ENCODE measurements at regions not wholly inside any gene's neighbourhood (a gene's known extent, or its start where the extent isn't known, plus 50 kb on each side); places are given as distances from the start of the nearest gene placed in this dataset.

DNA sequence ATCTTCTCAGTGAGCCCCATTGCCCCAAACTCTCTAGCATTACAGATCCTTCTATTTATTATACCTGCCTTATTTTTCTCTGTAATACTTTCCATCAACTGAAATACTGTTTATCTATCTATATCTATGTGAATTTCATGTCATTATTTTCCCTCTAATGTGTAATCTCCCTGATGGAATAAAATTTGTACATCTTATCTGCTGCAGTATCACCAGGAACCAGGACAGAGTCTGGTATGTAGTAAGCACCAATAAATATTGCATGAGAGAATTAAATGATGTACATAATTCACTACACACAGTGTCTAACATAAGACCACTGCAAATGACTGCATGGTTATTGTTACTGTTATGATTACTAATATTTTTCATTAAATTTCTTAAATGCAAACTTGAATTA, 759.1 kb downstream of the PRELID2 start:
- no peak for TF ChIP-seq ZFP3 (CRISPR knock-in tag; IDR thresholded peaks at IDR 0.05)
- TF ChIP-seq, protein P1, sequence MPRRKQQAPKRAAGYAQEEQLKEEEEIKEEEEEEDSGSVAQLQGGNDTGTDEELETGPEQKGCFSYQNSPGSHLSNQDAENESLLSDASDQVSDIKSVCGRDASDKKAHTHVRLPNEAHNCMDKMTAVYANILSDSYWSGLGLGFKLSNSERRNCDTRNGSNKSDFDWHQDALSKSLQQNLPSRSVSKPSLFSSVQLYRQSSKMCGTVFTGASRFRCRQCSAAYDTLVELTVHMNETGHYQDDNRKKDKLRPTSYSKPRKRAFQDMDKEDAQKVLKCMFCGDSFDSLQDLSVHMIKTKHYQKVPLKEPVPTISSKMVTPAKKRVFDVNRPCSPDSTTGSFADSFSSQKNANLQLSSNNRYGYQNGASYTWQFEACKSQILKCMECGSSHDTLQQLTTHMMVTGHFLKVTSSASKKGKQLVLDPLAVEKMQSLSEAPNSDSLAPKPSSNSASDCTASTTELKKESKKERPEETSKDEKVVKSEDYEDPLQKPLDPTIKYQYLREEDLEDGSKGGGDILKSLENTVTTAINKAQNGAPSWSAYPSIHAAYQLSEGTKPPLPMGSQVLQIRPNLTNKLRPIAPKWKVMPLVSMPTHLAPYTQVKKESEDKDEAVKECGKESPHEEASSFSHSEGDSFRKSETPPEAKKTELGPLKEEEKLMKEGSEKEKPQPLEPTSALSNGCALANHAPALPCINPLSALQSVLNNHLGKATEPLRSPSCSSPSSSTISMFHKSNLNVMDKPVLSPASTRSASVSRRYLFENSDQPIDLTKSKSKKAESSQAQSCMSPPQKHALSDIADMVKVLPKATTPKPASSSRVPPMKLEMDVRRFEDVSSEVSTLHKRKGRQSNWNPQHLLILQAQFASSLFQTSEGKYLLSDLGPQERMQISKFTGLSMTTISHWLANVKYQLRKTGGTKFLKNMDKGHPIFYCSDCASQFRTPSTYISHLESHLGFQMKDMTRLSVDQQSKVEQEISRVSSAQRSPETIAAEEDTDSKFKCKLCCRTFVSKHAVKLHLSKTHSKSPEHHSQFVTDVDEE (CRISPR knock-in tag; IDR thresholded peaks at IDR 0.05) = no peak
- TF ChIP-seq, protein P2, sequence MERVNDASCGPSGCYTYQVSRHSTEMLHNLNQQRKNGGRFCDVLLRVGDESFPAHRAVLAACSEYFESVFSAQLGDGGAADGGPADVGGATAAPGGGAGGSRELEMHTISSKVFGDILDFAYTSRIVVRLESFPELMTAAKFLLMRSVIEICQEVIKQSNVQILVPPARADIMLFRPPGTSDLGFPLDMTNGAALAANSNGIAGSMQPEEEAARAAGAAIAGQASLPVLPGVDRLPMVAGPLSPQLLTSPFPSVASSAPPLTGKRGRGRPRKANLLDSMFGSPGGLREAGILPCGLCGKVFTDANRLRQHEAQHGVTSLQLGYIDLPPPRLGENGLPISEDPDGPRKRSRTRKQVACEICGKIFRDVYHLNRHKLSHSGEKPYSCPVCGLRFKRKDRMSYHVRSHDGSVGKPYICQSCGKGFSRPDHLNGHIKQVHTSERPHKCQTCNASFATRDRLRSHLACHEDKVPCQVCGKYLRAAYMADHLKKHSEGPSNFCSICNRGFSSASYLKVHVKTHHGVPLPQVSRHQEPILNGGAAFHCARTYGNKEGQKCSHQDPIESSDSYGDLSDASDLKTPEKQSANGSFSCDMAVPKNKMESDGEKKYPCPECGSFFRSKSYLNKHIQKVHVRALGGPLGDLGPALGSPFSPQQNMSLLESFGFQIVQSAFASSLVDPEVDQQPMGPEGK (CRISPR knock-in tag; IDR thresholded peaks at IDR 0.05; ENCODE audit: borderline replicate concordance) = no peak
- TF ChIP-seq ZC3H10 (CRISPR knock-in tag; IDR thresholded peaks at IDR 0.05) = no peak
- TF ChIP-seq ZNF8 (CRISPR knock-in tag; IDR thresholded peaks at IDR 0.05) = no peak
